CD4-positive, alpha-beta T cell treated with Interferon alpha-2 for 1 hour (primary cell): ENCODE measurements at regions not wholly inside any gene's neighbourhood (a gene's known extent, or its start where the extent isn't known, plus 50 kb on each side); places are given as distances from the start of the nearest gene placed in this dataset.

Experiments
- DNase-seq, 2 donors: peaks; one replicate each; pipeline ENCODE4 v3.0.0-alpha.2; 2020 to 2022

- DNase-seq = no peak
Observed at GRCh38 chr4:178448372-178449035, 1006.3 kb upstream of the AGA start.

GRCh38 chr4:178450614-178451013 is 1008.4 kb upstream of the AGA start:
- no peak for DNase-seq

- no peak for DNase-seq
Observed at GRCh38 chr4:178453057-178453456, 1010.8 kb upstream of the AGA start.

- DNase-seq = no peak
Observed at GRCh38 chr4:178457286-178457685, 1015.0 kb upstream of the AGA start.

- no peak for DNase-seq
Observed at GRCh38 chr4:178462710-178463109, 1020.5 kb upstream of the AGA start.

- no peak for DNase-seq
Observed at GRCh38 chr4:178463747-178464146, 1021.5 kb upstream of the AGA start.

GRCh38 chr4:178470996-178471784 is 1029.0 kb upstream of the AGA start:
- DNase-seq = no peak

GRCh38 chr4:178471994-178472393 is 1029.8 kb upstream of the AGA start:
- DNase-seq = no peak

- DNase-seq = no peak
Observed at GRCh38 chr4:178480105-178480504, 1037.9 kb upstream of the AGA start.

- no peak for DNase-seq
Observed at GRCh38 chr4:178480881-178481280, 1038.6 kb upstream of the AGA start.

GRCh38 chr4:178481564-178481963 is 1039.3 kb upstream of the AGA start:
- DNase-seq = no peak

GRCh38 chr4:178523038-178523437 is 1080.8 kb upstream of the AGA start:
- no peak for DNase-seq

- DNase-seq = no peak
Observed at GRCh38 chr4:178535939-178536579, 1093.8 kb upstream of the AGA start.

- DNase-seq = no peak
Observed at GRCh38 chr4:178553201-178553600, 1111.0 kb upstream of the AGA start.

- DNase-seq = no peak
Observed at GRCh38 chr4:178554352-178554751, 1112.1 kb upstream of the AGA start.

GRCh38 chr4:178556796-178557195 is 1114.6 kb upstream of the AGA start:
- DNase-seq = no peak

- DNase-seq = no peak
Observed at GRCh38 chr4:178577933-178578332, 1135.7 kb upstream of the AGA start.

- no peak for DNase-seq
Observed at GRCh38 chr4:178595500-178596138, 1153.4 kb upstream of the AGA start.

- DNase-seq = no peak
Observed at GRCh38 chr4:178598672-178599071, 1156.4 kb upstream of the AGA start.

- no peak for DNase-seq
Observed at GRCh38 chr4:178599521-178599920, 1157.3 kb upstream of the AGA start.

- no peak for DNase-seq
Observed at GRCh38 chr4:178602833-178603232, 1160.6 kb upstream of the AGA start.

- DNase-seq = no peak
Observed at GRCh38 chr4:178611062-178611461, 1168.8 kb upstream of the AGA start.

GRCh38 chr4:178612733-178613132 is 1170.5 kb upstream of the AGA start:
- no peak for DNase-seq

- DNase-seq = no peak
Observed at GRCh38 chr4:178632415-178632814, 1190.2 kb upstream of the AGA start.
